ENCODE measurements at regions not wholly inside any gene's neighbourhood (a gene's known extent, or its start where the extent isn't known, plus 50 kb on each side); places are given as distances from the start of the nearest gene placed in this dataset.

DNA sequence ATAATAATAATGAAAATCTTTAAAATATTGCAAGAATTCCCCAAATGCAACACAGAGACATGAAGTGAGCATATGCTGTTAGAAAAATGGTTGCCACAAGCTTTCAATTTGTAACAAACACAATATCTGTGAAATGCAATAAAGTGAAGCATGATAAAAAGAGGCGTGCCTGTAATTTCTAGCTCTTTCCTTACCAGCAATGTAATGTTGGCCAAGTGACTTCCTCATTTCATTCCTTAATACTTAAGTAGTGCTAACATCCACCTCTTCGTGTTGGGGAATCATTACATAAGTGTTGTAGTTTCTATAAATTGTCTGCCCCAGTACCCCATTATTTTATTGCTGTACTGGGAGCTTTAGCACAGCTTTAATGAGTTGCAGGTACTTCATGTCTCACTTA lies 1192.0 kb upstream of the CDH8 start:
- no peaks in the 10 kb centered on the region for H3K9me3 ChIP-seq
- no peak for ATAC-seq (ENCODE audit: insufficient number of reproducible peaks, low FRiP score, low read depth)
- TF ChIP-seq CTCF (IDR thresholded peaks at IDR 0.05): no peak
- no peaks in the 10 kb centered on the region for H3K4me1 ChIP-seq (ENCODE audit: control insufficient read depth in 1 of 2, low read depth in 2 of 2)
- DNase-seq (ENCODE audit: low spot score): no peak
- H3K36me3 ChIP-seq: no peaks in the 10 kb centered on the region
- H3K27ac ChIP-seq: no peak overlapping the region
- H3K4me3 ChIP-seq: no peak overlapping the region
- H3K27me3 ChIP-seq (replicated peaks; ENCODE audit: insufficient read depth): no peaks in the 10 kb centered on the region

- DNase-seq (ENCODE audit: low spot score) (no peak), ATAC-seq (ENCODE audit: insufficient number of reproducible peaks, low FRiP score, low read depth) (no peak)
- no peaks in the 10 kb centered on the region for H3K36me3 ChIP-seq
- H3K9me3 ChIP-seq: no peaks in the 10 kb centered on the region
- no peak for TF ChIP-seq CTCF (IDR thresholded peaks at IDR 0.05)
- H3K4me3 ChIP-seq: no peak overlapping the region
- no peaks in the 10 kb centered on the region for H3K27me3 ChIP-seq (replicated peaks; ENCODE audit: insufficient read depth)
- no peak overlapping the region for H3K27ac ChIP-seq
- no peaks in the 10 kb centered on the region for H3K4me1 ChIP-seq (ENCODE audit: control insufficient read depth in 1 of 2, low read depth in 2 of 2)
Observed at GRCh38 chr16:63223851-63224250, 1187.6 kb upstream of the CDH8 start.

DNA sequence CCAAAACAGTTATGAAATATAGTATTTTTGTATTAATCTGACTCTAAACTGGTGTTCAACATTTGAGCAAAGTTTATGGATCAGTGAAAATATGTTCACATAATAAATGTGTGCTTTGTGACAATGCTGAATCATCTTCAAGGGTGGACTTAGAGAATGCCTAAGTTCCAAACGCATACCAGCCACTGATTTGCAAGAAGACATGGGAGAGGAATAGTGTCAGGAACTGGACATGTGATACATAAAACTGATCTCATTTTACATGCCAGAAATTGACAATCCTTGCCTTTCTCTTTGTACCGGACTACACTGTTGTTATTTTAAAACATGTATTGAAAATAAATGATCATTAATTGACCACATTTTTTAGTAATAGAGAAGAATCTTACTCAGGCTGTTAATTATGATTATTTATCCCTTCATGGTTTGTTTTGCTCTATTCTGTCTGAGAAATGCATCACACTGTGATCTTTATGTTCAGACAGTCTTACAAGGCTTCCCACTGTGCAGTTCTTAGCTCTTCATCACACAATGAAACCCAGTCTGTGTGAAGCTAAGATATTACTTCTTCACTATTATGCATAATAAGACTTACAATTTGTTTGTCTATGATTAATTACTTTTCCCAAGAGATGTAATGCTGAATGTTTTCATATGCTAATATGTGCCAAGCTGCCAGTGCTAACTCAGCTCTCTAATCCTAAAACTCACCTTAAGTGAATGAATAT lies 1180.6 kb upstream of the CDH8 start:
- no peaks in the 10 kb centered on the region for H3K27me3 ChIP-seq (replicated peaks; ENCODE audit: insufficient read depth)
- no peak for ATAC-seq (ENCODE audit: insufficient number of reproducible peaks, low FRiP score, low read depth)

GRCh38 chr16:63201851-63202250 lies 1165.6 kb upstream of the CDH8 start:
- ATAC-seq (ENCODE audit: insufficient number of reproducible peaks, low FRiP score, low read depth) (no peak), DNase-seq (ENCODE audit: low spot score) (no peak)
- Histone ChIP-seq H3K4me3 (no peak overlapping the region), H3K36me3 (no peaks in the 10 kb centered on the region), H3K27ac (no peak overlapping the region), H3K27me3 (replicated peaks; ENCODE audit: insufficient read depth) (no peaks in the 10 kb centered on the region), H3K9me3 (no peaks in the 10 kb centered on the region), H3K4me1 (ENCODE audit: control insufficient read depth in 1 of 2, low read depth in 2 of 2) (no peaks in the 10 kb centered on the region)
- TF ChIP-seq CTCF (IDR thresholded peaks at IDR 0.05): no peak

More for the DNA sequence above, 1180.6 kb upstream of the CDH8 start:
- no peaks in the 10 kb centered on the region for H3K9me3 ChIP-seq
- DNase-seq (ENCODE audit: low spot score): no peak
- H3K36me3 ChIP-seq: no peaks in the 10 kb centered on the region
- H3K27ac ChIP-seq: no peak overlapping the region
- TF ChIP-seq CTCF (IDR thresholded peaks at IDR 0.05): no peak
- no peaks in the 10 kb centered on the region for H3K4me1 ChIP-seq (ENCODE audit: control insufficient read depth in 1 of 2, low read depth in 2 of 2)
- no peak overlapping the region for H3K4me3 ChIP-seq

- Histone ChIP-seq H3K4me1 (ENCODE audit: control insufficient read depth in 1 of 2, low read depth in 2 of 2) (no peaks in the 10 kb centered on the region), H3K27me3 (replicated peaks; ENCODE audit: insufficient read depth) (no peaks in the 10 kb centered on the region), H3K36me3 (no peaks in the 10 kb centered on the region), H3K27ac (no peak overlapping the region), H3K4me3 (no peak overlapping the region), H3K9me3 (no peaks in the 10 kb centered on the region)
- DNase-seq (ENCODE audit: low spot score): no peak
- no peak for TF ChIP-seq CTCF (IDR thresholded peaks at IDR 0.05)
- ATAC-seq (ENCODE audit: insufficient number of reproducible peaks, low FRiP score, low read depth): no peak
Observed at GRCh38 chr16:63200940-63201339, 1164.7 kb upstream of the CDH8 start.
